Stimulated activated CD8-positive, alpha-beta memory T cell treated with anti-CD3 and anti-CD28 coated beads, Interleukin-4, amount 100 ng/mL, for 4 hours (primary cell): ENCODE measurements at regions not wholly inside any gene's neighbourhood (a gene's known extent, or its start where the extent isn't known, plus 50 kb on each side); places are given as distances from the start of the nearest gene placed in this dataset.

Experiments used
- DNase-seq, 2 donors: peaks; one replicate each; pipeline ENCODE4 v3.0.0-alpha.2; 2020; ENCODE audit warnings: low read depth in 2 of 2, low spot score in 1 of 2

- no peak for DNase-seq
Observed at GRCh38 chr7:86949052-86949778, 110.2 kb downstream of the ELAPOR2 start.

GRCh38 chr7:86947929-86948328, 111.5 kb downstream of the ELAPOR2 start:
- DNase-seq, result no peak

GRCh38 chr7:86943447-86943846, 116.0 kb downstream of the ELAPOR2 start:
- no peak for DNase-seq

GRCh38 chr7:86942995-86943394, 116.5 kb downstream of the ELAPOR2 start:
- DNase-seq, result no peak

- no peak for DNase-seq
Observed at GRCh38 chr7:86942081-86942480, 117.4 kb downstream of the ELAPOR2 start.

- DNase-seq, result peak in 1 of 2 donors; percentile 5
Observed at GRCh38 chr7:86939197-86939814, 120.1 kb downstream of the ELAPOR2 start.

- no peak for DNase-seq
Observed at GRCh38 chr7:86937363-86937878, 122.0 kb downstream of the ELAPOR2 start.

- DNase-seq, result no peak
Observed at GRCh38 chr7:86933295-86933845, 126.1 kb downstream of the ELAPOR2 start.

- no peak for DNase-seq
Observed at GRCh38 chr7:86932038-86932512, 127.4 kb downstream of the ELAPOR2 start.

GRCh38 chr7:86931439-86931838, 128.0 kb downstream of the ELAPOR2 start:
- no peak for DNase-seq

GRCh38 chr7:86930554-86931307, 128.7 kb downstream of the ELAPOR2 start:
- DNase-seq, result no peak

- no peak for DNase-seq
Observed at GRCh38 chr7:86929293-86930109, 130.0 kb downstream of the ELAPOR2 start.

- no peak for DNase-seq
Observed at GRCh38 chr7:86928308-86928707, 131.1 kb downstream of the ELAPOR2 start.

GRCh38 chr7:86926732-86927131, 132.7 kb downstream of the ELAPOR2 start:
- no peak for DNase-seq

- DNase-seq, result no peak
Observed at GRCh38 chr7:86925221-86925620, 134.2 kb downstream of the ELAPOR2 start.

GRCh38 chr7:86923527-86923926, 135.9 kb downstream of the ELAPOR2 start:
- DNase-seq, result no peak

GRCh38 chr7:86920154-86920553, 139.3 kb downstream of the ELAPOR2 start:
- no peak for DNase-seq

- DNase-seq, result no peak
Observed at GRCh38 chr7:86918245-86918644, 141.2 kb downstream of the ELAPOR2 start.

- DNase-seq, result no peak
Observed at GRCh38 chr7:86916277-86916825, 143.1 kb downstream of the ELAPOR2 start.

GRCh38 chr7:86914551-86914950, 144.9 kb downstream of the ELAPOR2 start:
- no peak for DNase-seq
